Stimulated activated CD4-positive, alpha-beta T cell treated with anti-CD3 and anti-CD28 coated beads, Interleukin-1b, Interleukin-23, amount 100 ng/mL, for 24 hours (primary cell): ENCODE measurements at regions not wholly inside any gene's neighbourhood (a gene's known extent, or its start where the extent isn't known, plus 50 kb on each side); places are given as distances from the start of the nearest gene placed in this dataset.
"Not testable (repeated sequence)": the region's sequence is repeated elsewhere in the genome, so short reads cannot be mapped to it uniquely, and the experiment has no call there.

ENCODE experiments used
- DNase-seq, 4 experiments: peaks; one replicate each; pipeline ENCODE4 v3.0.0-alpha.2; 2020; ENCODE audit warnings: low read depth in 4 of 4, low spot score in 1 of 4

GRCh38 chr4:78660559-78660958 lies 109.0 kb downstream of the ANXA3 start:
- DNase-seq: no peak

GRCh38 chr4:78661086-78661690 lies 109.6 kb downstream of the ANXA3 start:
- no peak for DNase-seq

DNA sequence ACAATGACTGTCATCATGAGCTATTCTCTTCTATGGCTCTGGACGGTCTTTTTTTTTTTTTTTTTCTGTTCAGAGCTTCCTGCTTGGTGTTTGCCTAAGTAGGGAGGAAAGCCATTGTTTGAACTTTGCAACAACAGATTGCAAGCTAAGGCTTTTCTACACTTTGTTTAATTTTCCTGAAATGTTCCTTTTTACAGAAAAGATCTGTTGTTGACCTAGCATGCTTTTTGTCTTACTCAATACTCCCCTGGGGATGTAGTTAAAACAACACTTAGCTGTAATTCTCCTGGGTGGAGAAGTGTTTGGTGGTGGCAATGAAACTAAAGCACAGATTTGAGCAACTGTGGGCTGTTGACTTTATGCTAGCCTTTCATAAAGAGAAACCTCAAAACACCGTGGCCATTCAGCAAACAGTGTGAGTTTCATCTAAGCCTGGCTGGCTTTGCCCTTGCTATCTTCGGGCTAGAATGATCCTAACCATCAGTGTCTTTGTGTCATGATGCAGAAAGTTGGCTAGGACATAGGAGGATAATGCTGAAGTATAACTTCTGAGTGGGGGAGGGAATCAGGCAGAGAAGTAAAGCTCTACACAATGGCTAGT lies 110.5 kb downstream of the ANXA3 start:
- DNase-seq: no peak

DNA sequence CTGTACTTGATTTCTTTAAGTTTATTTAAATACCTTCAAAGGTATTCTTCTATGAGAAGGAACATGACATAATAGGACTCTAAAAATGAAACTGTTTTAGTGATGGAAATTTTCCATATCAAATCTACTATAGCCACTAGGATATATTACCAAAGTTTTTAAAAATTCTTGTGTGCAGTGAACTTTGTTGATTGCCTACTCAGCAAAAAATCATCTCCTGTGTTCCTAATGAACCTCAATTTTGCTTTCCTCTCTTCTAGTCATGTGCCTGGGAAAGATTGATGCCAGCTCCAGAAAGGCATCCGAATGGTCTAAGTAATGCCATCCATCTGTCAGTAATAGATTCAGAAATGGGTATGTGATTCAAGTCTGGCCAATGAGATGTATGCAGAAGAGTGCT lies 111.1 kb downstream of the ANXA3 start:
- DNase-seq: no peak

DNA sequence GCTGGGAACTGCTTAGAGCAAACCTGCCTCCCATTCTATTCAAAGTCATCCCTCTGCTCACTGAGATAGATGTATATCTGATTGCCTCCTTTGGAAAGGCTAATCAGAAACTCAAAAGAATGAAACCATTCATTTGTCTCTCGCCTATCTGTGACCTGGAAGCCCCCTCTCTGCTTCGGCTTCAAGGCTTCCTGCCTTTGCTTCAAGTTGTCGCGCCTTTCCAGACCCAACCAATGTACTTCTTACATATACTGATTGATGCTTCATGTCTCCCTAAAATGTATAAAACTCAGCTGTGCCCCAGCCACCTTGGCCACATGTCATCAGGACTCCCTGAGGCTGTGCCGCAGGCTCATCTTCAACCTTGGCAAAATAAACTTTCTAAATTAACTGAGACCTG lies 111.9 kb upstream of the BMP2K start:
- DNase-seq: not testable (repeated sequence)

- no peak for DNase-seq
These were observed 110.9 kb upstream of the BMP2K start for GRCh38 chr4:78665216-78665770.

DNA sequence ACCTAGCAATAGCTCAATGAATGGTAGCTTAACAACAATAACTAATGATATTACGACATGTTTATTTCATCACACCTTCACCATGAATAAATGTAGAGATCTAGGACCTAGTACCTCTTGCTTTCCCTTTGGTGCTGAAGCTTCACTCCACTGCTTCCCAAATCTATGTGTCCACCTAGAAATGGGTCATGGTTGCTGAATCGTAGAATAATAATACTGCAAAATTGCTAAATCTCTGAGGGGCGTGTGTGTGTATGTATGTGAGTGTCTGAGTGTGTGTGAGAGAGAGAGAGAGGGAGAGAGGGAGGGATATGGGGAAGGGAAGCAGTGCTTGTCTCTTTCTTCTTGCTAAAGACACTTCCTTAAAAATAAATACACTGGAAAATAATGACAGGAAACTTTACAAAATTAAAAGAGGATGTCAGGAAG lies 109.3 kb upstream of the BMP2K start:
- DNase-seq: no peak

DNA sequence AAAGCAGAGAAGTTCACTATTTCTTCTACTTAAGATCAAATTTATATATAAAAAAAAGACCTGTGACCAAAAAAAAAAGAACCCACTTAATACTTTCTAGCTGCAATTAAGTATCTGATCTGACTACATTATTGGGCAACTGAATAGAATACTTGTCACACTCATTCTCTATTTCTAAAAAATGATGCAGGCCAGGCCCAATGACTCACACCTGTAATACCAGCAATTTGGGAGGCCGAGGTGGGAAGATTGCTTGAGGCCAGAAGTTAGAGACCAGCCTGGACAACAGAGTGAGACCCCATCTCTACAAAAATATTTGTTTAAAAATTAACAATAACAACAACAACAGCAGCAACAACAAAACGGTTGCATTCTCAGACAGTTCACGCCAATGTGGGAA lies 108.8 kb upstream of the BMP2K start:
- DNase-seq: no peak

- DNase-seq: no peak
These were observed 108.4 kb upstream of the BMP2K start for GRCh38 chr4:78667764-78668163.

DNA sequence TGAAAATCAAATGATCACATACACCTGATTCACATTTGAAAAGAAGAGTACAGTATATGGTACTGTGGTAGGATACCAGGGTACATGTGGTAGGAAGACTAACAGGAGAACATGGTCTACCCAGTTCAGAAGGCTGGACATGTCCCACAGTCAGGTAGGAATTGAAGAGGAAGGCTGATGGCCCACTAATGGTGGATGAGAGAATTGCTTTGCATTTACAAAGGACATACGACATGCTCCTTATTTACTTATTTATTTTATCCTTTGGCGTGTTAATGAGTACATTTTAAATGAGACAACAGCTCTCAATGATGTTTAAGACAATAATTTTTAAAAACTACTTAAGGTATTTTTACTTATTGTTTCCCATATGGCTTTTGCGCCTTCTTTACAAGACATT lies 106.7 kb upstream of the BMP2K start:
- DNase-seq: no peak

DNA sequence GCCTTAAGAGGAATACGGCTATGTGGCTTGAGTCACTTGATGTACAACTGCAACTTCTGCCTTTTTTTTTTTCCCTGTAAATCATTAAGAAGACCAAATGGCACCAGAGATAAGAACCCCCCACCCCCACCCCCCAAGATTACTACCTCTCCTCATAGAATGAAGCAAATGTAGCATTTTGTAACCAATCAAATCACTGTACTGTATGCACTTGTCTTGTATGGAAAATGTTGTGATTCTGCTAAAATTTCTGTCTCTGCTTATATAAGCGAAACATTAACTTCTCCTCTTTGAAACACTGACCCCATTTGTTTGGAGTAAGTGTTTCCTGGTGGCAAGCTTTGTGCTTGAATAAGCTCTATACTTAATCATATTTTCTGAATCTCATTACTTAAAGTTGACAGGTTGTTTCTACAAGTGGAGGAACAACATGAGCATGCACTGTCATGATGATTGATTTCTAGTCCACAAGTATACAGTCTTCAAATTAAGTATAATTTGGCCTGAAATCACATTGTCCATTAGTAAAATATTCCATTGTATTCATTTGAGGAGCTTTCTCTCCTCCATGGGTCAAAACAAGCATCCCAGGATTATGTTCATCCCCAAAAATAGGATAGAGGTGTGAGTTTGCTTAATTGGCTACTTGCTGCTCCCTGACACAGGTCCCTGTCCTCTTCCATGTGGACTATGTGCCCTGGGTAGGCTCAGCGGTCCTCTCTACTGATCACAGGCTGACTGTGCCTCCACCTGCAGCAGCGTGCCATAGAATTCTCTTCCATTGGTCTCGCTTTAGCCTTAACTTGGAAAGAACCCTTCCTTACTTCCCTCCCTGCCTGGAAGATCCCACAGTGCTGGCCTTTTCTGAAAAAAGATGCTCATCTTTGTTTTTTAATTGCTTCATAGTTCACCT lies 104.0 kb upstream of the BMP2K start:
- no peak for DNase-seq

- no peak for DNase-seq
These were observed 102.8 kb upstream of the BMP2K start for GRCh38 chr4:78673337-78673736.

GRCh38 chr4:78675325-78675724 lies 100.8 kb upstream of the BMP2K start:
- no peak for DNase-seq

DNA sequence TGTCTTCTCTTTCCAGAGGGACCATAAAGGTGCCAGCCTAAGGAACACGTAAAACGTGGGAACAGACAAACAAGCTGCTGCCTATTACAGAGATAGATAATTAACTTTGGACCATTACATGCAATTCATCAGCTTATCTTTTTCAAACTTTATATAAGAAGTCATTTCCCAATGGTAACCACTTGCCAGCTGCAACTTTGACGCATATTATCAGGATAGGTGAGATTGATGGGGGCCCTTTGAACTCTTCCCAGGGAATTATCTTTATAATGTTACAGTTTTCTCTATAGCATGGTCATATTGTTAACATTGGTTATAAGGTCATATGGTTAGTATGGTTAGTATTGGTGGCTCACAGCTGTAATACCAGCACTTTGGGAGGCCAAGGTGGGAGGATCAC lies 94.1 kb upstream of the BMP2K start:
- no peak for DNase-seq

- no peak for DNase-seq
These were observed 92.8 kb upstream of the BMP2K start for GRCh38 chr4:78683352-78683751.

DNA sequence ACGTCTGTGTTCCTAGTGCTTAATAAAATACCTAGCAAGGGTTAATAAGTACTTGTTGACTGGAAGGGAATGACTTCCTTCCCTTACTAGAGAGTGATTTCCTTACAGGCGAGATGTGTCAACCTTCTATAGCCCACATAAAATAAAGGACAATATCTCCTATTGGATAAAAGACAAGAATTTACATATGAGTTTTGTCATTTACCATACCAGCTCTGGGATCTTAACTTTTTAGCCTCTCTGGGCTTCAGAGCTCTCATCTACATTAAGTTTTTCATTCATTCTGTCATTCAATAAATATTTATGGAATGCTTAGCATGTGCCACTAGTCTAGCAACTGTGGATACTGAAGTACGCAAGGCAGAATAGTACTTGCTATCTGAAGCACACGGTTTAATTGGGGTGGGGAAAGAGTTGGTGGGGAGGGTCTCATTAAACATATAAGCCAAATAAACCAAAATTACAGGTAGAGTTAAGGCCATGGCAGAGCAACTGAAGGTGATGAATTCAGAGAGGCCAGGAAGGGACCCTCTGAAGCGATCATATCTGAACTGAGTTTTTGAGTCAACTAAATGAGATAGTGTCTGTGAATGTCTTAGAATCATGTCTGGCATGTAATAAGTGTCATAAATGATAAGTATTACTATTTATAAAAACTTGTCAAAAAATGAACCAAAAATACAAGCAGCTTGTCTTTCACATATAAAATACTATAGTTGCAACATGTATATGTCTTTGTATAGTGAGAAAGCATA lies 91.6 kb upstream of the BMP2K start:
- DNase-seq: no peak

DNA sequence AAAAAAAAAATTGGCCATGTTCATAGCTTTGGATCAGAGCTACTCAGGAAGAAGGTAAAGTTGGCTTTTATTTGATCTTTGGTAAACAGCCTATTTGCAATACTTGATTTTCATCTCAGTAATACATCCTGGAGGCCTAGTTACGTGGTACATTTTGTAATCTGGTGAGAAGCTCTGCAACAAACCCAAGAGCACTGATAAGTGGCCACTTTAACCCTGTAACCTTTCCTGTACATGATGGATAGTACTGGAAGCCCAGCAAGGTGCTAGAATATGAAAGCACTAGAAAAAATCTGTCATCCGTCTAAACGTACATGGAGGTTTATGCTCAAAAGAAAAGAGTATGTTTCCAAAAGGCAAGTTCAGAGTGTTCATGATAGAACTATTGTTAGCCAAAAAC lies 88.3 kb upstream of the BMP2K start:
- DNase-seq: no peak

GRCh38 chr4:78688366-78688765 lies 87.8 kb upstream of the BMP2K start:
- DNase-seq: no peak

DNA sequence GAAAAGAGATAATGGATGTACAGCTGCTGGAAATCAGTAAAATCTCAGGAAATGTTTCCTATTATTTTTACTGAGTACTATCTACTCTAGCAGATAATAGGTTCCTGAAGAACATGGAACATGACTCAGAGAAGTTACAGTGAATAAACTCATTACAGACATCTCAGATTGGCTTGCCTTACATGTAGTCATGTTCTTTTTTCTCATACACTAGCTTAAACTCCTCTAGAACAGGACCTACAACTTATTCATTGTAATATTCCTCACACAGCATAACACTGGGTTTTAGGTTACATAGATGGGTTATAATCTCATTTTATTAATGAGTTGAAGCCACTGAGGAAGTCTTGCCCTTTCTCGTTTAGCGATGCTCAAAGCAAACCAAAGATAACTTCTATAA lies 86.9 kb upstream of the BMP2K start:
- DNase-seq: no peak

- DNase-seq: no peak
These were observed 86.3 kb upstream of the BMP2K start for GRCh38 chr4:78689700-78690323.

GRCh38 chr4:78691334-78691754 lies 84.8 kb upstream of the BMP2K start:
- DNase-seq: no peak
